ENCODE measurements at regions not wholly inside any gene's neighbourhood (a gene's known extent, or its start where the extent isn't known, plus 50 kb on each side); places are given as distances from the start of the nearest gene placed in this dataset.
A peak's percentile ranks its signal among the peaks of the same experiment; 100 is the strongest.

- no peaks in the 10 kb centered on the region for H3K36me3 Mint-ChIP-seq (ENCODE audit: insufficient read depth)
- H3K9me3 Mint-ChIP-seq = no peaks in the 10 kb centered on the region
- peaks cover 31% of the 10 kb centered on the region for H3K27me3 Mint-ChIP-seq
- peaks cover 11% of the 10 kb centered on the region for H3K4me1 Mint-ChIP-seq
- DNase-seq (ENCODE audit: low spot score in 2 of 2) (no peak), ATAC-seq (replicated peaks; ENCODE audit: extremely low read depth, poor library complexity, severe bottlenecking) (no peak)
- H3K4me3 Mint-ChIP-seq = no peak overlapping the region
- no peak overlapping the region for H3K27ac Mint-ChIP-seq (ENCODE audit: low read depth)
These were observed 141.8 kb upstream of the CSF3R start for GRCh38 chr1:36624466-36624865.

- H3K4me3 Mint-ChIP-seq = no peak overlapping the region
- no peaks in the 10 kb centered on the region for H3K9me3 Mint-ChIP-seq
- ATAC-seq (replicated peaks; ENCODE audit: extremely low read depth, poor library complexity, severe bottlenecking) = no peak
- H3K4me1 Mint-ChIP-seq = peaks cover 11% of the 10 kb centered on the region
- no peaks in the 10 kb centered on the region for H3K36me3 Mint-ChIP-seq (ENCODE audit: insufficient read depth)
- DNase-seq (ENCODE audit: low spot score in 2 of 2) = no peak
- H3K27ac Mint-ChIP-seq (ENCODE audit: low read depth) = no peak overlapping the region
- peaks cover 31% of the 10 kb centered on the region for H3K27me3 Mint-ChIP-seq
These were observed 140.3 kb upstream of the CSF3R start for GRCh38 chr1:36622741-36623648.

- no peak for ATAC-seq (replicated peaks; ENCODE audit: extremely low read depth, poor library complexity, severe bottlenecking)
- H3K9me3 Mint-ChIP-seq = no peaks in the 10 kb centered on the region
- no peak overlapping the region for H3K27ac Mint-ChIP-seq (ENCODE audit: low read depth)
- no peaks in the 10 kb centered on the region for H3K36me3 Mint-ChIP-seq (ENCODE audit: insufficient read depth)
- peaks cover 30% of the 10 kb centered on the region for H3K27me3 Mint-ChIP-seq
- DNase-seq (ENCODE audit: low spot score in 2 of 2) = no peak
- no peak overlapping the region for H3K4me3 Mint-ChIP-seq
- peaks cover 11% of the 10 kb centered on the region for H3K4me1 Mint-ChIP-seq
These were observed 138.8 kb upstream of the CSF3R start for GRCh38 chr1:36621531-36621930.

GRCh38 chr1:36620142-36620541 is 137.4 kb upstream of the CSF3R start:
- ATAC-seq (replicated peaks; ENCODE audit: extremely low read depth, poor library complexity, severe bottlenecking) = no peak
- no peaks in the 10 kb centered on the region for H3K36me3 Mint-ChIP-seq (ENCODE audit: insufficient read depth)
- H3K4me3 Mint-ChIP-seq = no peak overlapping the region
- H3K9me3 Mint-ChIP-seq = no peaks in the 10 kb centered on the region
- peaks cover 11% of the 10 kb centered on the region for H3K4me1 Mint-ChIP-seq
- H3K27me3 Mint-ChIP-seq = peaks cover 18% of the 10 kb centered on the region
- no peak for DNase-seq (ENCODE audit: low spot score in 2 of 2)
- H3K27ac Mint-ChIP-seq (ENCODE audit: low read depth) = no peak overlapping the region

- ATAC-seq (replicated peaks; ENCODE audit: extremely low read depth, poor library complexity, severe bottlenecking) (no peak), DNase-seq (ENCODE audit: low spot score in 2 of 2) (no peak)
- Mint-ChIP-seq H3K36me3 (ENCODE audit: insufficient read depth) (no peaks in the 10 kb centered on the region), H3K9me3 (no peaks in the 10 kb centered on the region), H3K27ac (ENCODE audit: low read depth) (no peak overlapping the region), H3K4me3 (no peak overlapping the region), H3K4me1 (no peaks in the 10 kb centered on the region), H3K27me3 (no peaks in the 10 kb centered on the region)
These were observed 132.3 kb upstream of the CSF3R start for GRCh38 chr1:36614991-36615390.

GRCh38 chr1:36614571-36614970 is 131.9 kb upstream of the CSF3R start:
- H3K27ac Mint-ChIP-seq (ENCODE audit: low read depth) = no peak overlapping the region
- no peaks in the 10 kb centered on the region for H3K36me3 Mint-ChIP-seq (ENCODE audit: insufficient read depth)
- H3K4me3 Mint-ChIP-seq = no peak overlapping the region
- no peaks in the 10 kb centered on the region for H3K9me3 Mint-ChIP-seq
- no peak for ATAC-seq (replicated peaks; ENCODE audit: extremely low read depth, poor library complexity, severe bottlenecking)
- DNase-seq (ENCODE audit: low spot score in 2 of 2) = no peak
- no peaks in the 10 kb centered on the region for H3K4me1 Mint-ChIP-seq
- H3K27me3 Mint-ChIP-seq = no peaks in the 10 kb centered on the region

GRCh38 chr1:36613721-36614120 is 131.0 kb upstream of the CSF3R start:
- H3K27ac Mint-ChIP-seq (ENCODE audit: low read depth) = no peak overlapping the region
- no peaks in the 10 kb centered on the region for H3K27me3 Mint-ChIP-seq
- no peak for DNase-seq (ENCODE audit: low spot score in 2 of 2)
- H3K4me3 Mint-ChIP-seq = no peak overlapping the region
- no peaks in the 10 kb centered on the region for H3K9me3 Mint-ChIP-seq
- ATAC-seq (replicated peaks; ENCODE audit: extremely low read depth, poor library complexity, severe bottlenecking) = no peak
- no peaks in the 10 kb centered on the region for H3K36me3 Mint-ChIP-seq (ENCODE audit: insufficient read depth)
- no peaks in the 10 kb centered on the region for H3K4me1 Mint-ChIP-seq

GRCh38 chr1:36612881-36613280 is 130.2 kb upstream of the CSF3R start:
- Mint-ChIP-seq H3K4me1 (no peaks in the 10 kb centered on the region), H3K27me3 (no peaks in the 10 kb centered on the region), H3K27ac (ENCODE audit: low read depth) (no peak overlapping the region), H3K36me3 (ENCODE audit: insufficient read depth) (no peaks in the 10 kb centered on the region), H3K4me3 (no peak overlapping the region), H3K9me3 (no peaks in the 10 kb centered on the region)
- DNase-seq (ENCODE audit: low spot score in 2 of 2) (no peak), ATAC-seq (replicated peaks; ENCODE audit: extremely low read depth, poor library complexity, severe bottlenecking) (no peak)

GRCh38 chr1:36612121-36612520 is 129.4 kb upstream of the CSF3R start:
- Mint-ChIP-seq H3K9me3 (no peaks in the 10 kb centered on the region), H3K36me3 (ENCODE audit: insufficient read depth) (no peaks in the 10 kb centered on the region), H3K27ac (ENCODE audit: low read depth) (no peak overlapping the region), H3K4me3 (no peak overlapping the region), H3K4me1 (peaks cover 7% of the 10 kb centered on the region), H3K27me3 (no peaks in the 10 kb centered on the region)
- DNase-seq (ENCODE audit: low spot score in 2 of 2) = no peak
- ATAC-seq (replicated peaks; ENCODE audit: extremely low read depth, poor library complexity, severe bottlenecking) = no peak

- Mint-ChIP-seq H3K4me1 (peaks cover 32% of the 10 kb centered on the region), H3K4me3 (no peak overlapping the region), H3K36me3 (ENCODE audit: insufficient read depth) (peaks cover 2% of the 10 kb centered on the region), H3K9me3 (no peaks in the 10 kb centered on the region), H3K27me3 (no peaks in the 10 kb centered on the region), H3K27ac (ENCODE audit: low read depth) (no peak overlapping the region)
- DNase-seq (ENCODE audit: low spot score in 2 of 2) (peak in 1 of 2 donors; percentile 23), ATAC-seq (replicated peaks; ENCODE audit: extremely low read depth, poor library complexity, severe bottlenecking) (no peak)
These were observed 126.7 kb upstream of the CSF3R start for GRCh38 chr1:36609241-36610027.

- no peak for ATAC-seq (replicated peaks; ENCODE audit: extremely low read depth, poor library complexity, severe bottlenecking)
- H3K4me3 Mint-ChIP-seq = no peak overlapping the region
These were observed 125.6 kb upstream of the CSF3R start for GRCh38 chr1:36608272-36608671.

GRCh38 chr1:36607263-36607651 is 124.5 kb upstream of the CSF3R start:
- H3K4me3 Mint-ChIP-seq = no peak overlapping the region

More at GRCh38 chr1:36608272-36608671, 125.6 kb upstream of the CSF3R start:
- H3K4me1 Mint-ChIP-seq = peaks cover 32% of the 10 kb centered on the region
- H3K9me3 Mint-ChIP-seq = no peaks in the 10 kb centered on the region
- no peak for DNase-seq (ENCODE audit: low spot score in 2 of 2)
- H3K36me3 Mint-ChIP-seq (ENCODE audit: insufficient read depth) = peaks cover 2% of the 10 kb centered on the region
- H3K27me3 Mint-ChIP-seq = no peaks in the 10 kb centered on the region
- H3K27ac Mint-ChIP-seq (ENCODE audit: low read depth) = no peak overlapping the region

More at GRCh38 chr1:36607263-36607651, 124.5 kb upstream of the CSF3R start:
- Mint-ChIP-seq H3K4me1 (peaks cover 32% of the 10 kb centered on the region), H3K36me3 (ENCODE audit: insufficient read depth) (peaks cover 2% of the 10 kb centered on the region), H3K9me3 (no peaks in the 10 kb centered on the region), H3K27me3 (no peaks in the 10 kb centered on the region), H3K27ac (ENCODE audit: low read depth) (no peak overlapping the region)
- no peak for ATAC-seq (replicated peaks; ENCODE audit: extremely low read depth, poor library complexity, severe bottlenecking)
- no peak for DNase-seq (ENCODE audit: low spot score in 2 of 2)

All from central memory CD8-positive, alpha-beta T cell (primary cell).